ENCODE measurements at regions not wholly inside any gene's neighbourhood (a gene's known extent, or its start where the extent isn't known, plus 50 kb on each side); places are given as distances from the start of the nearest gene placed in this dataset.

DNA sequence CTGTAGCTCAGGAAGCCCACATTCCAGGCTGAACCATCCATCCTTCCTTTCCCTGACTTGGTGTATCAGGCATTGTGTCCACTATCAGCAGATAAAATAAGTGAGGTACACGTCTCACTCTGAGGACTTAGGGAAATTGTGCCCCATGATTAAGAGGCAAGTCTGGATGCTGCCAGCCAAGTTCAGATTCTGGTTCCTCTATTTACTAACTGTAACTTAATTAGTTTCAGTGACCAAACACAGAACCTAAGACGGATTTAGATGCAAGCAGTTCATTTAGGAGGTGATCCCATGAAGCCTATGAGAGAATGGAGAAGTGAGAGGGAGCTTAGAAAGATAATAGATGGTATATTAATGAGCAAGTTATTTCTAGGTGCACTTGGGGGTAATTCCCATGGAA lies 56.6 kb upstream of the PACRGL start:
- DNase-seq (ENCODE audit: low read depth in 2 of 2) = no peak
- TF ChIP-seq, protein P1, sequence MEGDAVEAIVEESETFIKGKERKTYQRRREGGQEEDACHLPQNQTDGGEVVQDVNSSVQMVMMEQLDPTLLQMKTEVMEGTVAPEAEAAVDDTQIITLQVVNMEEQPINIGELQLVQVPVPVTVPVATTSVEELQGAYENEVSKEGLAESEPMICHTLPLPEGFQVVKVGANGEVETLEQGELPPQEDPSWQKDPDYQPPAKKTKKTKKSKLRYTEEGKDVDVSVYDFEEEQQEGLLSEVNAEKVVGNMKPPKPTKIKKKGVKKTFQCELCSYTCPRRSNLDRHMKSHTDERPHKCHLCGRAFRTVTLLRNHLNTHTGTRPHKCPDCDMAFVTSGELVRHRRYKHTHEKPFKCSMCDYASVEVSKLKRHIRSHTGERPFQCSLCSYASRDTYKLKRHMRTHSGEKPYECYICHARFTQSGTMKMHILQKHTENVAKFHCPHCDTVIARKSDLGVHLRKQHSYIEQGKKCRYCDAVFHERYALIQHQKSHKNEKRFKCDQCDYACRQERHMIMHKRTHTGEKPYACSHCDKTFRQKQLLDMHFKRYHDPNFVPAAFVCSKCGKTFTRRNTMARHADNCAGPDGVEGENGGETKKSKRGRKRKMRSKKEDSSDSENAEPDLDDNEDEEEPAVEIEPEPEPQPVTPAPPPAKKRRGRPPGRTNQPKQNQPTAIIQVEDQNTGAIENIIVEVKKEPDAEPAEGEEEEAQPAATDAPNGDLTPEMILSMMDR (IDR thresholded peaks at IDR 0.05; ENCODE audit: low read depth, low read length) = no peak
- no peak overlapping the region for H3K4me3 ChIP-seq (replicated peaks in 1 of 2; ENCODE audit: low read depth in 2 of 2, low read length in 2 of 2)

DNA sequence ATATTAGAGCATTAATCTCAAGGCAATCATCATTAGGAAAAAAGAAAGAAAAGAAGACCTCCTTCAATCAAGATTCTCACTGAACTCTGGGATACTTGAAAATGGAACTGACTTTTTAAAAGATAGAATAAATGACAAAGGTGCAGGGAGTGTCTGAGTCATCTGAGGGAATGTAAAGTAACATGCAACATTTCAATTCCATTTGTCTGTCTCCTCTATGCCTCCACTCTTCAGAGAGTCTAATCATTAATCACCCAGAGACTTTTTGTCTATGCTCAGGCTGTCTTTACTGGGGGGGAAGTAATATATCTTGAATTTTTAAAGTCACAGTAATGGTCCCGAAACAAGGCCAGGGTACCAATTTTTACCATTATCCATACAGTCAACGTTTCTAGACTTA lies 55.0 kb upstream of the PACRGL start:
- TF ChIP-seq, protein P1 (IDR thresholded peaks at IDR 0.05; ENCODE audit: low read depth, low read length) = no peak
- H3K4me3 ChIP-seq (replicated peaks in 1 of 2; ENCODE audit: low read depth in 2 of 2, low read length in 2 of 2) = no peak overlapping the region
- no peak for DNase-seq (ENCODE audit: low read depth in 2 of 2)

DNA sequence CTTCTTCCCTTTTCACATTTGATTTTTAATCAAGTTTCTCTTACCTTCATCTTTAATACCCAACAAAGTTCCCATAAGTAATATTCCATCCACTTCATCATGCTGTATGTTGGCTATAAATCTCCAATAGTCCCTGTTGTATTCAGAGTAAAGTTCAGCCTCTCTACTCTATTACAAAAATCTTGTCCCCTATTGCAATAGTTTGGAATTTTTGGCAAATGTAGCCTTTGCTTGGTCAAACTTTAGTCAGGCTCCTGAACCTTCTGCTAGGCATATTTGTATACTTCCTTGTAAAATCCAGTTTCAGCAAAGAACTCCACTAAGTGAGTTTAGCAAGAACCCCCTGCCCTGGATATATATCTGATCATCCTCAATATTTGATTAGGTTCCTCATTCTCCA lies 54.0 kb upstream of the PACRGL start:
- no peak for DNase-seq (ENCODE audit: low read depth in 2 of 2)
- TF ChIP-seq, protein P1 (IDR thresholded peaks at IDR 0.05; ENCODE audit: low read depth, low read length) = no peak
- no peak overlapping the region for H3K4me3 ChIP-seq (replicated peaks in 1 of 2; ENCODE audit: low read depth in 2 of 2, low read length in 2 of 2)

Measured in cardiac fibroblast (primary cell).